SK-N-SH (cell line): ENCODE measurements at regions not wholly inside any gene's neighbourhood (a gene's known extent, or its start where the extent isn't known, plus 50 kb on each side); places are given as distances from the start of the nearest gene placed in this dataset.

Source experiments
- CTCF ChIA-PET: fragments of 300-600, 350-600 bp; formaldehyde crosslinking; extraction: SDS; loops from one replicate; lab custom pipeline; 2021; lab: Yijun Ruan, JAX
- POLR2A ChIA-PET: fragments of 350-600 bp; sonication (Branson Sonifier 250); formaldehyde crosslinking; extraction: SDS; loops from one replicate; lab custom pipeline; 2020; ENCODE audit warnings: antibody characterized with exemption, inconsistent platforms; lab: Yijun Ruan, JAX
- DNase-seq: peaks from one replicate; pipeline ENCODE4 v3.0.0; 2012
- H2AFZ ChIP-seq: fragments of 200-600 bp; sonication (generic); 2 replicates; pipeline ENCODE4 v1.8.1; 2016; ENCODE audit warnings: antibody characterized with exemption, mild to moderate bottlenecking, low read depth
- H3F3A ChIP-seq: fragments of 200-600 bp; sonication (generic); replicated peaks from 2 replicates; pipeline ENCODE3; 2016; ENCODE audit warnings: antibody characterized with exemption, mild to moderate bottlenecking; ENCODE audit not compliant: insufficient read depth
- H3K27ac ChIP-seq, 2 experiments: fragments of 200-500 bp in 1 of 2; fragments of 200-600 bp in 1 of 2; sonication (Bioruptor generic) in 1 of 2; sonication (generic), shearing (Covaris generic) in 1 of 2; 2 replicates each; pipeline versions ENCODE4 v1.5.1 to v1.6.1; 2014 to 2016; ENCODE audit warnings: low read depth in 2 of 2, inconsistent platforms in 1 of 2, low read length in 1 of 2, mild to moderate bottlenecking in 1 of 2, mixed read lengths in 1 of 2
- H3K27me3 ChIP-seq: fragments of 200-600 bp; sonication (generic), shearing (Covaris generic); 2 replicates; pipeline ENCODE4 v1.6.1; 2016; ENCODE audit warnings: mixed run types; ENCODE audit not compliant: insufficient read depth
- H3K36me3 ChIP-seq, 2 experiments: fragments of 200-500 bp in 1 of 2; fragments of 200-600 bp in 1 of 2; sonication (Bioruptor generic) in 1 of 2; sonication (generic) in 1 of 2; replicated peaks in 1 of 2; 2 replicates each; pipeline versions ENCODE3 to v1.5.1; 2014 to 2016; ENCODE audit warnings: low read length in 1 of 2, mild to moderate bottlenecking in 1 of 2; ENCODE audit not compliant: insufficient read depth in 2 of 2, control insufficient read depth in 1 of 2
- H3K4me1 ChIP-seq, 2 experiments: fragments of 200-500 bp in 1 of 2; fragments of 200-600 bp in 1 of 2; sonication (Bioruptor generic) in 1 of 2; sonication (generic), shearing (Covaris generic) in 1 of 2; 2 replicates each; pipeline versions ENCODE4 v1.5.1 to v1.6.1; 2014 to 2016; ENCODE audit warnings: low read depth in 1 of 2, low read length in 1 of 2, mixed run types in 1 of 2; ENCODE audit not compliant: insufficient read depth in 2 of 2, control insufficient read depth in 1 of 2
- H3K4me2 ChIP-seq: fragments of 200-600 bp; sonication (generic), shearing (Covaris generic); 2 replicates; pipeline ENCODE4 v1.6.1; 2017; ENCODE audit warnings: mixed run types
- H3K4me3 ChIP-seq, 2 experiments: fragments of 200-500 bp in 1 of 2; fragments of 200-600 bp in 1 of 2; sonication (Bioruptor generic) in 1 of 2; sonication (generic), shearing (Covaris generic) in 1 of 2; 2 replicates each; pipeline versions ENCODE4 v1.5.1 to v1.8.1; 2014 to 2016; ENCODE audit warnings: low read depth in 2 of 2, inconsistent platforms in 1 of 2, low read length in 1 of 2, mild to moderate bottlenecking in 1 of 2, mixed read lengths in 1 of 2, moderate library complexity in 1 of 2
- H3K79me2 ChIP-seq: fragments of 200-600 bp; sonication (generic); 2 replicates; pipeline ENCODE4 v1.8.1; 2017; ENCODE audit warnings: mild to moderate bottlenecking; ENCODE audit not compliant: insufficient read depth
- H3K9ac ChIP-seq: fragments of 200-600 bp; sonication (generic); 2 replicates; pipeline ENCODE4 v1.6.1; 2017; ENCODE audit warnings: mixed run types
- H3K9me2 ChIP-seq: fragments of 200-600 bp; sonication (generic); 2 replicates; pipeline ENCODE4 v1.6.1; 2017; ENCODE audit warnings: mixed run types
- H3K9me3 ChIP-seq: fragments of 200-600 bp; sonication (generic); 2 replicates; pipeline ENCODE4 v1.6.1; 2017; ENCODE audit warnings: mixed run types, mild to moderate bottlenecking, moderate library complexity
- H4K20me1 ChIP-seq: fragments of 200-600 bp; sonication (generic); 2 replicates; pipeline ENCODE4 v1.6.1; 2017; ENCODE audit warnings: mild to moderate bottlenecking, mixed run types; ENCODE audit not compliant: insufficient read depth
- CHD2 ChIP-seq: fragments of 150-350 bp; IDR thresholded peaks from 2 replicates; pipeline ENCODE4 v1.6.1; 2018; ENCODE audit warnings: low read length; ENCODE audit not compliant: partially characterized antibody
- CTCF ChIP-seq: fragments of 200-600 bp; sonication (generic); IDR thresholded peaks from 2 replicates; pipeline ENCODE4 v1.6.1; 2017; ENCODE audit warnings: antibody characterized with exemption, mild to moderate bottlenecking, moderate library complexity
- ELF1 ChIP-seq: IDR thresholded peaks from 2 replicates; pipeline ENCODE4 v1.4.0; 2012
- EZH2phosphoT487 ChIP-seq: fragments of 200-600 bp; sonication (generic); IDR thresholded peaks from 2 replicates; pipeline ENCODE4 v1.6.1; 2017; ENCODE audit warnings: low read depth, mixed run types, mild to moderate bottlenecking, antibody characterized with exemption, moderate library complexity, borderline replicate concordance
- FOXM1 ChIP-seq: IDR thresholded peaks from 2 replicates; pipeline ENCODE4 v1.4.0; 2012; ENCODE audit warnings: low read depth, mild to moderate bottlenecking
- GABPA ChIP-seq: IDR thresholded peaks from 2 replicates; pipeline ENCODE4 v1.4.0; 2012; ENCODE audit warnings: low read depth, mild to moderate bottlenecking
- IRF3 ChIP-seq: fragments of 150-350 bp; IDR thresholded peaks from 2 replicates; pipeline ENCODE4 v1.6.1; 2016; ENCODE audit warnings: mild to moderate bottlenecking, low read depth, low read length
- JUND ChIP-seq: IDR thresholded peaks from 2 replicates; pipeline ENCODE4 v1.4.0; 2012
- MAX ChIP-seq: IDR thresholded peaks from 2 replicates; pipeline ENCODE4 v1.4.0; 2012; ENCODE audit warnings: low read depth
- MXI1 ChIP-seq: IDR thresholded peaks from 2 replicates; pipeline ENCODE4 v1.6.1; 2012; ENCODE audit warnings: mild to moderate bottlenecking, low read depth, low read length, improper control_type of control experiment
- NFIC ChIP-seq: IDR thresholded peaks from 2 replicates; pipeline ENCODE4 v1.4.0; 2012; ENCODE audit warnings: borderline replicate concordance
- PBX3 ChIP-seq: IDR thresholded peaks from 2 replicates; pipeline ENCODE4; 2012
- POLR2AphosphoS5 ChIP-seq: IDR thresholded peaks from 2 replicates; pipeline ENCODE4 v1.6.1; 2012; ENCODE audit warnings: low read depth, low read length
- RXRA ChIP-seq: IDR thresholded peaks from 2 replicates; pipeline ENCODE4 v1.4.0; 2012; ENCODE audit warnings: low read depth, mild to moderate bottlenecking, borderline replicate concordance
- SIN3A ChIP-seq: IDR thresholded peaks from 2 replicates; pipeline ENCODE4 v1.6.1; 2012; ENCODE audit warnings: low read depth, mild to moderate bottlenecking, low read length, moderate library complexity, borderline replicate concordance
- TCF12 ChIP-seq: IDR thresholded peaks from 2 replicates; pipeline ENCODE4 v1.4.0; 2012
- USF1 ChIP-seq: IDR thresholded peaks from 2 replicates; pipeline ENCODE4 v1.4.0; 2012; ENCODE audit warnings: low read depth, borderline replicate concordance
- YY1 ChIP-seq: IDR thresholded peaks from 2 replicates; pipeline ENCODE4 v1.4.0; 2012; ENCODE audit warnings: low read depth, mild to moderate bottlenecking
- ZBTB33 ChIP-seq: IDR thresholded peaks from 2 replicates; pipeline ENCODE4 v1.4.0; 2012; ENCODE audit warnings: low read depth, borderline replicate concordance
- WGBS: methylation state at CpG from one replicate; pipeline ENCODE4 v1.1.6; 2017; ENCODE audit warnings: low lambda C conversion rate; 5-methylcytosine and 5-hydroxymethylcytosine counted together

GRCh38 chr5:171578049-171578828 lies 158.8 kb downstream of the FGF18 start:
- H3K9me3 ChIP-seq = no peaks in the 10 kb centered on the region
- H3K79me2 ChIP-seq = no peaks in the 10 kb centered on the region
- H3F3A ChIP-seq = no peaks in the 10 kb centered on the region
- no peaks in the 10 kb centered on the region for H3K4me1 ChIP-seq
- no peaks in the 10 kb centered on the region for H3K36me3 ChIP-seq
- no peak for DNase-seq
- H3K4me2 ChIP-seq = no peak overlapping the region
- no peaks in the 10 kb centered on the region for H3K9me2 ChIP-seq
- H2AFZ ChIP-seq = no peak overlapping the region
- H3K27ac ChIP-seq = no peak overlapping the region
- no peak overlapping the region for H3K4me3 ChIP-seq
- H3K9ac ChIP-seq = no peak overlapping the region
- H4K20me1 ChIP-seq = no peaks in the 10 kb centered on the region
- ChIA-PET POLR2A (no interaction called here), CTCF (no interaction called here)
- 83% methylated on average over 8 of the region's 11 CpGs for WGBS
- no peak for TF ChIP-seq GABPA
- no peak for TF ChIP-seq ZBTB33
- no peak for TF ChIP-seq YY1
- no peak for TF ChIP-seq POLR2AphosphoS5
- no peak for TF ChIP-seq FOXM1
- no peak for TF ChIP-seq NFIC
- H3K27me3 ChIP-seq = peaks cover 4% of the 10 kb centered on the region; the same call in 1 of the 2 replicates

- CTCF ChIA-PET = no interaction called here
- H3K4me2 ChIP-seq = no peak overlapping the region
These were observed 159.5 kb downstream of the FGF18 start for GRCh38 chr5:171578829-171579491.

More at GRCh38 chr5:171578829-171579491, 159.5 kb downstream of the FGF18 start:
- no peak for TF ChIP-seq JUND
- TF ChIP-seq MAX = no peak
- TF ChIP-seq TCF12 = no peak
- TF ChIP-seq POLR2AphosphoS5 = no peak
- TF ChIP-seq IRF3 = no peak
- no peak for TF ChIP-seq YY1
- no peak for TF ChIP-seq RXRA
- TF ChIP-seq EZH2phosphoT487 = no peak
- no peak for TF ChIP-seq MXI1
- TF ChIP-seq PBX3 = no peak
- no peak for TF ChIP-seq CHD2
- no peak for TF ChIP-seq USF1
- TF ChIP-seq CTCF = no peak
- TF ChIP-seq SIN3A = no peak
- TF ChIP-seq ELF1 = no peak
- TF ChIP-seq, all 33 proteins: peak for 0
- WGBS = 76% methylated on average over 14 of the region's 14 CpGs
- no peaks in the 10 kb centered on the region for H3K4me1 ChIP-seq
- no peaks in the 10 kb centered on the region for H3K79me2 ChIP-seq
- peaks cover 4% of the 10 kb centered on the region; the same call in 1 of the 2 replicates for H3K27me3 ChIP-seq
- H3K9me2 ChIP-seq = no peaks in the 10 kb centered on the region
- no peak overlapping the region for H3K27ac ChIP-seq
- H4K20me1 ChIP-seq = no peaks in the 10 kb centered on the region
- DNase-seq = no peak
- no peaks in the 10 kb centered on the region for H3K36me3 ChIP-seq
- H3K9me3 ChIP-seq = no peaks in the 10 kb centered on the region
- no peak overlapping the region for H2AFZ ChIP-seq
- no peaks in the 10 kb centered on the region for H3F3A ChIP-seq
- no peak overlapping the region for H3K9ac ChIP-seq
- H3K4me3 ChIP-seq = no peak overlapping the region
- POLR2A ChIA-PET = no interaction called here
